ENCODE measurements at regions not wholly inside any gene's neighbourhood (a gene's known extent, or its start where the extent isn't known, plus 50 kb on each side); places are given as distances from the start of the nearest gene placed in this dataset.

- Histone ChIP-seq H3K79me2 (ENCODE audit: control insufficient read depth, insufficient read depth, low read length) (no peaks in the 10 kb centered on the region), H3K9me1 (ENCODE audit: control insufficient read depth, insufficient read depth, low read length) (no peaks in the 10 kb centered on the region), H3K9me3 (replicated peaks; ENCODE audit: control insufficient read depth, insufficient read depth, low read depth, low read length) (no peaks in the 10 kb centered on the region), H3K27me3 (ENCODE audit: control insufficient read depth in 2 of 2, insufficient read depth in 2 of 2, low read length in 2 of 2) (no peaks in the 10 kb centered on the region), H3K4me2 (ENCODE audit: insufficient read depth, low read length) (no peak overlapping the region), H4K20me1 (replicated peaks; ENCODE audit: control insufficient read depth, insufficient read depth, low read length) (no peaks in the 10 kb centered on the region), H3K27ac (ENCODE audit: extremely low read depth, low read depth, low read length) (no peak overlapping the region), H3K9ac (ENCODE audit: insufficient read depth in 1 of 2, low read depth in 2 of 2, low read length in 2 of 2) (no peak overlapping the region), H3K36me3 (ENCODE audit: control insufficient read depth, insufficient read depth, low read length) (no peaks in the 10 kb centered on the region), H2AFZ (ENCODE audit: low read depth, low read length) (no peak overlapping the region), H3K4me1 (replicated peaks in 1 of 2; ENCODE audit: control insufficient read depth in 2 of 2, insufficient read depth in 2 of 2, low read length in 2 of 2) (no peaks in the 10 kb centered on the region), H3K4me3 (no peak overlapping the region)
- no peak for FAIRE-seq
- no peak for DNase-seq (ENCODE audit: extremely low read depth in 1 of 4, low spot score in 3 of 4)
- ATAC-seq = no peak
- 1% methylated on average over 4 of the region's 4 CpGs for WGBS (ENCODE audit: insufficient coverage, low coverage, missing lambda C conversion rate)
- ChIA-PET CTCF (ENCODE audit: low intra/inter-chr PET ratio) (no interaction called here), POLR2A (no interaction called here)
- in situ Hi-C loops (cut with MboI) (no loop called here), intact Hi-C loops (cut with micrococcal nuclease) (no loop called here)
- no TSS peak for BruUV-seq (replicated peaks)
- TF ChIP-seq ERF (CRISPR knock-in tag; IDR thresholded peaks at IDR 0.05) (no peak), LCOR (CRISPR knock-in tag; IDR thresholded peaks at IDR 0.05) (no peak), IRF9 (tag; IDR thresholded peaks at IDR 0.05) (no peak), SMAD1 (IDR thresholded peaks at IDR 0.05; ENCODE audit: low read depth, low read length, partially characterized antibody) (no peak), GTF2B (IDR thresholded peaks at IDR 0.05; ENCODE audit: extremely low read depth, insufficient read length) (no peak), ZNF324 (CRISPR knock-in tag; IDR thresholded peaks at IDR 0.05) (no peak), ATF7 (IDR thresholded peaks at IDR 0.05) (no peak)
- TF ChIP-seq, protein P1, sequence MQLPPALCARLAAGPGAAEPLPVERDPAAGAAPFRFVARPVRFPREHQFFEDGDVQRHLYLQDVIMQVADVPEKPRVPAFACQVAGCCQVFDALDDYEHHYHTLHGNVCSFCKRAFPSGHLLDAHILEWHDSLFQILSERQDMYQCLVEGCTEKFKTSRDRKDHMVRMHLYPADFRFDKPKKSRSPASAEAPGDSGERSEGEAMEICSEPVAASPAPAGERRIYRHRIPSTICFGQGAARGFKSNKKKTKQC (CRISPR knock-in tag; IDR thresholded peaks at IDR 0.05) = no peak
- TF ChIP-seq, protein P2, sequence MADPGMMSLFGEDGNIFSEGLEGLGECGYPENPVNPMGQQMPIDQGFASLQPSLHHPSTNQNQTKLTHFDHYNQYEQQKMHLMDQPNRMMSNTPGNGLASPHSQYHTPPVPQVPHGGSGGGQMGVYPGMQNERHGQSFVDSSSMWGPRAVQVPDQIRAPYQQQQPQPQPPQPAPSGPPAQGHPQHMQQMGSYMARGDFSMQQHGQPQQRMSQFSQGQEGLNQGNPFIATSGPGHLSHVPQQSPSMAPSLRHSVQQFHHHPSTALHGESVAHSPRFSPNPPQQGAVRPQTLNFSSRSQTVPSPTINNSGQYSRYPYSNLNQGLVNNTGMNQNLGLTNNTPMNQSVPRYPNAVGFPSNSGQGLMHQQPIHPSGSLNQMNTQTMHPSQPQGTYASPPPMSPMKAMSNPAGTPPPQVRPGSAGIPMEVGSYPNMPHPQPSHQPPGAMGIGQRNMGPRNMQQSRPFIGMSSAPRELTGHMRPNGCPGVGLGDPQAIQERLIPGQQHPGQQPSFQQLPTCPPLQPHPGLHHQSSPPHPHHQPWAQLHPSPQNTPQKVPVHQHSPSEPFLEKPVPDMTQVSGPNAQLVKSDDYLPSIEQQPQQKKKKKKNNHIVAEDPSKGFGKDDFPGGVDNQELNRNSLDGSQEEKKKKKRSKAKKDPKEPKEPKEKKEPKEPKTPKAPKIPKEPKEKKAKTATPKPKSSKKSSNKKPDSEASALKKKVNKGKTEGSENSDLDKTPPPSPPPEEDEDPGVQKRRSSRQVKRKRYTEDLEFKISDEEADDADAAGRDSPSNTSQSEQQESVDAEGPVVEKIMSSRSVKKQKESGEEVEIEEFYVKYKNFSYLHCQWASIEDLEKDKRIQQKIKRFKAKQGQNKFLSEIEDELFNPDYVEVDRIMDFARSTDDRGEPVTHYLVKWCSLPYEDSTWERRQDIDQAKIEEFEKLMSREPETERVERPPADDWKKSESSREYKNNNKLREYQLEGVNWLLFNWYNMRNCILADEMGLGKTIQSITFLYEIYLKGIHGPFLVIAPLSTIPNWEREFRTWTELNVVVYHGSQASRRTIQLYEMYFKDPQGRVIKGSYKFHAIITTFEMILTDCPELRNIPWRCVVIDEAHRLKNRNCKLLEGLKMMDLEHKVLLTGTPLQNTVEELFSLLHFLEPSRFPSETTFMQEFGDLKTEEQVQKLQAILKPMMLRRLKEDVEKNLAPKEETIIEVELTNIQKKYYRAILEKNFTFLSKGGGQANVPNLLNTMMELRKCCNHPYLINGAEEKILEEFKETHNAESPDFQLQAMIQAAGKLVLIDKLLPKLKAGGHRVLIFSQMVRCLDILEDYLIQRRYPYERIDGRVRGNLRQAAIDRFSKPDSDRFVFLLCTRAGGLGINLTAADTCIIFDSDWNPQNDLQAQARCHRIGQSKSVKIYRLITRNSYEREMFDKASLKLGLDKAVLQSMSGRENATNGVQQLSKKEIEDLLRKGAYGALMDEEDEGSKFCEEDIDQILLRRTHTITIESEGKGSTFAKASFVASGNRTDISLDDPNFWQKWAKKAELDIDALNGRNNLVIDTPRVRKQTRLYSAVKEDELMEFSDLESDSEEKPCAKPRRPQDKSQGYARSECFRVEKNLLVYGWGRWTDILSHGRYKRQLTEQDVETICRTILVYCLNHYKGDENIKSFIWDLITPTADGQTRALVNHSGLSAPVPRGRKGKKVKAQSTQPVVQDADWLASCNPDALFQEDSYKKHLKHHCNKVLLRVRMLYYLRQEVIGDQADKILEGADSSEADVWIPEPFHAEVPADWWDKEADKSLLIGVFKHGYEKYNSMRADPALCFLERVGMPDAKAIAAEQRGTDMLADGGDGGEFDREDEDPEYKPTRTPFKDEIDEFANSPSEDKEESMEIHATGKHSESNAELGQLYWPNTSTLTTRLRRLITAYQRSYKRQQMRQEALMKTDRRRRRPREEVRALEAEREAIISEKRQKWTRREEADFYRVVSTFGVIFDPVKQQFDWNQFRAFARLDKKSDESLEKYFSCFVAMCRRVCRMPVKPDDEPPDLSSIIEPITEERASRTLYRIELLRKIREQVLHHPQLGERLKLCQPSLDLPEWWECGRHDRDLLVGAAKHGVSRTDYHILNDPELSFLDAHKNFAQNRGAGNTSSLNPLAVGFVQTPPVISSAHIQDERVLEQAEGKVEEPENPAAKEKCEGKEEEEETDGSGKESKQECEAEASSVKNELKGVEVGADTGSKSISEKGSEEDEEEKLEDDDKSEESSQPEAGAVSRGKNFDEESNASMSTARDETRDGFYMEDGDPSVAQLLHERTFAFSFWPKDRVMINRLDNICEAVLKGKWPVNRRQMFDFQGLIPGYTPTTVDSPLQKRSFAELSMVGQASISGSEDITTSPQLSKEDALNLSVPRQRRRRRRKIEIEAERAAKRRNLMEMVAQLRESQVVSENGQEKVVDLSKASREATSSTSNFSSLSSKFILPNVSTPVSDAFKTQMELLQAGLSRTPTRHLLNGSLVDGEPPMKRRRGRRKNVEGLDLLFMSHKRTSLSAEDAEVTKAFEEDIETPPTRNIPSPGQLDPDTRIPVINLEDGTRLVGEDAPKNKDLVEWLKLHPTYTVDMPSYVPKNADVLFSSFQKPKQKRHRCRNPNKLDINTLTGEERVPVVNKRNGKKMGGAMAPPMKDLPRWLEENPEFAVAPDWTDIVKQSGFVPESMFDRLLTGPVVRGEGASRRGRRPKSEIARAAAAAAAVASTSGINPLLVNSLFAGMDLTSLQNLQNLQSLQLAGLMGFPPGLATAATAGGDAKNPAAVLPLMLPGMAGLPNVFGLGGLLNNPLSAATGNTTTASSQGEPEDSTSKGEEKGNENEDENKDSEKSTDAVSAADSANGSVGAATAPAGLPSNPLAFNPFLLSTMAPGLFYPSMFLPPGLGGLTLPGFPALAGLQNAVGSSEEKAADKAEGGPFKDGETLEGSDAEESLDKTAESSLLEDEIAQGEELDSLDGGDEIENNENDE (IDR thresholded peaks at IDR 0.05; ENCODE audit: low read depth, low read length) = no peak
Observed at GRCh38 chr4:22202246-22202974, 253.8 kb upstream of the KCNIP4 start.

All from K562 (cell line).